Osteoblast (primary cell): ENCODE measurements at regions not wholly inside any gene's neighbourhood (a gene's known extent, or its start where the extent isn't known, plus 50 kb on each side); places are given as distances from the start of the nearest gene placed in this dataset.

Source experiments
- DNase-seq: peaks from one replicate; pipeline ENCODE4 v3.0.0; 2011; ENCODE audit warnings: low spot score, mixed read lengths; ENCODE audit not compliant: insufficient read length; ENCODE audit errors: missing footprints
- H2AFZ ChIP-seq: 2 replicates; pipeline ENCODE4 v1.6.0; 2011; ENCODE audit warnings: mild to moderate bottlenecking, low read length
- H3K27ac ChIP-seq: 2 replicates; pipeline ENCODE4 v1.5.1; 2011; ENCODE audit warnings: mild to moderate bottlenecking, low read depth, low read length, moderate library complexity
- H3K27me3 ChIP-seq: 2 replicates; pipeline ENCODE4 v1.6.0; 2012; ENCODE audit warnings: mild to moderate bottlenecking, control low read depth, inconsistent platforms, low read length, moderate library complexity; ENCODE audit not compliant: insufficient read depth
- H3K36me3 ChIP-seq: 2 replicates; pipeline ENCODE4 v1.5.1; 2011; ENCODE audit warnings: mild to moderate bottlenecking, low read length, control low read depth, moderate library complexity; ENCODE audit not compliant: insufficient read depth
- H3K4me1 ChIP-seq: 2 replicates; pipeline ENCODE4 v1.5.1; 2011; ENCODE audit warnings: mild to moderate bottlenecking, low read length, control low read depth, moderate library complexity; ENCODE audit not compliant: insufficient read depth
- H3K4me2 ChIP-seq: 2 replicates; pipeline ENCODE4 v1.6.0; 2011; ENCODE audit warnings: mild to moderate bottlenecking, low read length; ENCODE audit not compliant: insufficient read depth
- H3K4me3 ChIP-seq: fragments of 200-600 bp; sonication (generic); 3 replicates; pipeline ENCODE4 v1.5.1; 2012; ENCODE audit warnings: mild to moderate bottlenecking, low read length, inconsistent platforms; ENCODE audit not compliant: insufficient read depth
- H3K79me2 ChIP-seq: 2 replicates; pipeline ENCODE4 v1.6.0; 2012; ENCODE audit warnings: mild to moderate bottlenecking, low read length, control low read depth, inconsistent platforms; ENCODE audit not compliant: insufficient read depth
- H3K9me3 ChIP-seq: 2 replicates; pipeline ENCODE4 v1.5.1; 2011; ENCODE audit warnings: low read depth, low read length, control low read depth
- H4K20me1 ChIP-seq: 2 replicates; pipeline ENCODE4 v1.6.0; 2012; ENCODE audit warnings: mild to moderate bottlenecking, low read length, control low read depth; ENCODE audit not compliant: insufficient read depth
- CTCF ChIP-seq: IDR thresholded peaks from 2 replicates; pipeline ENCODE4 v1.5.1; 2011; ENCODE audit warnings: mild to moderate bottlenecking, low read depth, low read length, moderate library complexity; ENCODE audit errors: extremely low read depth

DNA sequence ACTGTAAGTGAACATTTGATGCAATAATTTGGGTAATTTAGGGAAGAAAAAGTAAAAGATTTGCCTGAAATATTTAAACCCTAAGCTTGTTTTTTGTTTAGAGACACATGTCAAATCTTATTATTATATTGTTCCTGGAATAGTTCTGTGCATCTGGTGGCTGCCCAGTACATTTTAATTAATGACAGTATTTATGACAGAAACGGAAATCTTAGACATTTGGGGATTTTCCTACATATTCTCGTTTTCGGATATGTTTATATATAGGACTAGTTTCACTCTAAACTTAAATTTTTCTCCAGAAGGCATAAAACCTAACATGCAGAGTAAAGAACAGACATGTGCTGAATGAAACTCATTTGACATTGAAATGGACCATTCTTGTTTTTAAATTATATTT is 125.6 kb upstream of the PAQR3 start:
- Histone ChIP-seq H3K4me1 (no peaks in the 10 kb centered on the region), H3K36me3 (no peaks in the 10 kb centered on the region), H2AFZ (no peak overlapping the region), H3K79me2 (no peaks in the 10 kb centered on the region), H3K4me3 (no peak overlapping the region), H3K4me2 (no peak overlapping the region), H3K27ac (no peak overlapping the region), H4K20me1 (no peaks in the 10 kb centered on the region), H3K9me3 (no peaks in the 10 kb centered on the region), H3K27me3 (no peaks in the 10 kb centered on the region)
- TF ChIP-seq CTCF: no peak
- DNase-seq: no peak

GRCh38 chr4:79059631-79060399 is 120.6 kb upstream of the PAQR3 start:
- Histone ChIP-seq H2AFZ (no peak overlapping the region), H3K27me3 (no peaks in the 10 kb centered on the region)
- no peak for DNase-seq

GRCh38 chr4:79057772-79058171 is 118.5 kb upstream of the PAQR3 start:
- H3K27me3 ChIP-seq: no peaks in the 10 kb centered on the region
- no peak for DNase-seq
- no peak overlapping the region for H3K27ac ChIP-seq
- no peak overlapping the region for H2AFZ ChIP-seq
- no peak overlapping the region for H3K4me3 ChIP-seq
- no peaks in the 10 kb centered on the region for H4K20me1 ChIP-seq
- TF ChIP-seq CTCF: no peak
- no peaks in the 10 kb centered on the region for H3K79me2 ChIP-seq
- no peak overlapping the region for H3K4me2 ChIP-seq
- no peaks in the 10 kb centered on the region for H3K9me3 ChIP-seq
- H3K36me3 ChIP-seq: no peaks in the 10 kb centered on the region
- H3K4me1 ChIP-seq: no peaks in the 10 kb centered on the region

More at GRCh38 chr4:79059631-79060399, 120.6 kb upstream of the PAQR3 start:
- no peaks in the 10 kb centered on the region for H3K9me3 ChIP-seq
- no peaks in the 10 kb centered on the region for H4K20me1 ChIP-seq
- no peak overlapping the region for H3K4me2 ChIP-seq
- TF ChIP-seq CTCF: no peak
- no peak overlapping the region for H3K27ac ChIP-seq
- H3K4me1 ChIP-seq: no peaks in the 10 kb centered on the region
- no peaks in the 10 kb centered on the region for H3K36me3 ChIP-seq
- no peak overlapping the region for H3K4me3 ChIP-seq
- no peaks in the 10 kb centered on the region for H3K79me2 ChIP-seq

- H4K20me1 ChIP-seq: no peaks in the 10 kb centered on the region
- H3K27me3 ChIP-seq: no peaks in the 10 kb centered on the region
- no peak for TF ChIP-seq CTCF
- H2AFZ ChIP-seq: no peak overlapping the region
- H3K4me2 ChIP-seq: no peak overlapping the region
- no peak overlapping the region for H3K27ac ChIP-seq
- H3K36me3 ChIP-seq: no peaks in the 10 kb centered on the region
- no peaks in the 10 kb centered on the region for H3K79me2 ChIP-seq
- DNase-seq: no peak
- no peak overlapping the region for H3K4me3 ChIP-seq
- H3K9me3 ChIP-seq: no peaks in the 10 kb centered on the region
- H3K4me1 ChIP-seq: no peaks in the 10 kb centered on the region
Measured at GRCh38 chr4:79053754-79054153, 114.5 kb upstream of the PAQR3 start.
